ENCODE measurements at regions not wholly inside any gene's neighbourhood (a gene's known extent, or its start where the extent isn't known, plus 50 kb on each side); places are given as distances from the start of the nearest gene placed in this dataset.
A peak's percentile ranks its signal among the peaks of the same experiment; 100 is the strongest.

DNA sequence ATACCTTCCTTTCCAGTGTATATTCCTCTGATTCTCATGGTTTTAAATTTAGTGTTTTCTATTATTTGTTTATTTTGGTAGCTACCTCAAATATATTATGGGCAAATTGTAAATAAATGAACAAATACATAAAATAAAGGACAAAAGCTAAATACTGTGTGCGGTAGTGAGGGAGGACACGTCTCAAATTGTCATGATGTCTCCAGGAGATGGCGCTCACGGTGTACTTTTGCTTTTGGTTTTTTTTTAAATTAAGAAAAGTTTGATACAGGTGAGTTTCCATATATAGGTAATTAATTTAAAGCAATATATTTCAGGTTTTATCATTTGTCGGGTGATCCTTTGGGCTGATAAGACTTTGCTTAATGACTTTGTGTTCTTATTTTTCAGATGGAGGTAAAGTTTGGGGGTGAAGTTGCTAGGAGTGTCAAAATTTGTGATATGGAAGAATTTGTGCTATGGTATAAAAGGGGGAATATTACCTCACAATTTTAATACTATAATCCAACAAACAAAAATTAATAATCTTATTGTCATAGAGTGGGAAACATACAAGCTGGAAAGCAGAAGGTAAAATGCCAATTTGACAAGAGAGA lies 68.4 kb upstream of the TMEM229A start:
- Histone ChIP-seq H3K27me3 (ENCODE audit: insufficient read depth, low read length) (no peaks in the 10 kb centered on the region), H3K23ac (ENCODE audit: insufficient read length, low read depth, low read length) (no peak overlapping the region), H4K20me1 (ENCODE audit: control insufficient read depth, insufficient read depth, insufficient read length) (no peaks in the 10 kb centered on the region), H2BK120ac (ENCODE audit: low read depth, low read length, poor library complexity, severe bottlenecking) (no peak overlapping the region), H2BK5ac (ENCODE audit: insufficient read length, low read length) (no peak overlapping the region), H3K18ac (ENCODE audit: insufficient read length, low read depth, low read length) (no peak overlapping the region), H3T11ph (ENCODE audit: low read length) (no peak overlapping the region), H2BK20ac (ENCODE audit: low read depth, low read length, poor library complexity, severe bottlenecking) (no peak overlapping the region), H3K27ac (ENCODE audit: insufficient read length, low read depth, low read length) (no peak overlapping the region), H3K4me1 (ENCODE audit: insufficient read depth, low read length) (no peaks in the 10 kb centered on the region), H4K8ac (replicated peaks; ENCODE audit: insufficient read length, low read depth, low read length) (no peak overlapping the region), H3K4me2 (ENCODE audit: insufficient read depth, insufficient read length, low read length) (no peak overlapping the region), H3K23me2 (ENCODE audit: insufficient read length, low read depth, low read length, poor library complexity, severe bottlenecking) (no peaks in the 10 kb centered on the region), H2AK5ac (ENCODE audit: insufficient read length, low read length) (no peak overlapping the region), H2AFZ (ENCODE audit: low read length) (no peak overlapping the region), H4K91ac (ENCODE audit: insufficient read length, low read depth, low read length) (no peak overlapping the region), H3K56ac (ENCODE audit: insufficient read length, low read depth, low read length) (no peak overlapping the region), H3K14ac (ENCODE audit: insufficient read depth, low read length) (no peak overlapping the region), H2BK15ac (ENCODE audit: low read depth, low read length) (no peak overlapping the region), H3K9me3 (ENCODE audit: control insufficient read depth, low read depth, low read length) (no peaks in the 10 kb centered on the region), H3K79me2 (ENCODE audit: insufficient read depth, low read length) (no peaks in the 10 kb centered on the region), H4K5ac (ENCODE audit: insufficient read length, low read depth, low read length) (no peak overlapping the region), H3K4ac (ENCODE audit: low read depth, low read length) (no peak overlapping the region), H3K9ac (ENCODE audit: extremely low read depth, insufficient read length, low read length) (no peak overlapping the region), H3K79me1 (ENCODE audit: insufficient read depth, low read depth, low read length, poor library complexity, severe bottlenecking) (no peaks in the 10 kb centered on the region), H2BK12ac (ENCODE audit: insufficient read length, low read depth, low read length) (no peak overlapping the region)
- Mint-ChIP-seq H3K4me1 (peaks cover 2 to 6% of the 10 kb centered on the region in 2 experiments; a peak in 2 of 4 replicates), H3K27me3 (ENCODE audit: low read depth) (no peaks in the 10 kb centered on the region), H3K9me3 (peaks cover 16 to 27% of the 10 kb centered on the region in 2 experiments), H3K4me3 (no peak overlapping the region), H3K27ac (no peak overlapping the region), H3K36me3 (ENCODE audit: insufficient read depth in 1 of 3, low read depth in 3 of 3) (peaks cover 10 to 37% (median 12%) of the 10 kb centered on the region in 3 experiments)
- no CpG with 5 or more reads among the region's 5 CpGs for WGBS (ENCODE audit: extremely low coverage, insufficient read length, low lambda C conversion rate)
- TF ChIP-seq, protein P1, sequence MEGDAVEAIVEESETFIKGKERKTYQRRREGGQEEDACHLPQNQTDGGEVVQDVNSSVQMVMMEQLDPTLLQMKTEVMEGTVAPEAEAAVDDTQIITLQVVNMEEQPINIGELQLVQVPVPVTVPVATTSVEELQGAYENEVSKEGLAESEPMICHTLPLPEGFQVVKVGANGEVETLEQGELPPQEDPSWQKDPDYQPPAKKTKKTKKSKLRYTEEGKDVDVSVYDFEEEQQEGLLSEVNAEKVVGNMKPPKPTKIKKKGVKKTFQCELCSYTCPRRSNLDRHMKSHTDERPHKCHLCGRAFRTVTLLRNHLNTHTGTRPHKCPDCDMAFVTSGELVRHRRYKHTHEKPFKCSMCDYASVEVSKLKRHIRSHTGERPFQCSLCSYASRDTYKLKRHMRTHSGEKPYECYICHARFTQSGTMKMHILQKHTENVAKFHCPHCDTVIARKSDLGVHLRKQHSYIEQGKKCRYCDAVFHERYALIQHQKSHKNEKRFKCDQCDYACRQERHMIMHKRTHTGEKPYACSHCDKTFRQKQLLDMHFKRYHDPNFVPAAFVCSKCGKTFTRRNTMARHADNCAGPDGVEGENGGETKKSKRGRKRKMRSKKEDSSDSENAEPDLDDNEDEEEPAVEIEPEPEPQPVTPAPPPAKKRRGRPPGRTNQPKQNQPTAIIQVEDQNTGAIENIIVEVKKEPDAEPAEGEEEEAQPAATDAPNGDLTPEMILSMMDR (conservative IDR thresholded peaks at IDR 0.05), result peak; percentile 81
- no peak for DNase-seq

Measured in H9 (cell line).